ENCODE measurements at regions not wholly inside any gene's neighbourhood (a gene's known extent, or its start where the extent isn't known, plus 50 kb on each side); places are given as distances from the start of the nearest gene placed in this dataset.

- H3K36me3 ChIP-seq (ENCODE audit: control insufficient read depth, insufficient read depth, low read length) = no peaks in the 10 kb centered on the region
- TF ChIP-seq, protein P1, sequence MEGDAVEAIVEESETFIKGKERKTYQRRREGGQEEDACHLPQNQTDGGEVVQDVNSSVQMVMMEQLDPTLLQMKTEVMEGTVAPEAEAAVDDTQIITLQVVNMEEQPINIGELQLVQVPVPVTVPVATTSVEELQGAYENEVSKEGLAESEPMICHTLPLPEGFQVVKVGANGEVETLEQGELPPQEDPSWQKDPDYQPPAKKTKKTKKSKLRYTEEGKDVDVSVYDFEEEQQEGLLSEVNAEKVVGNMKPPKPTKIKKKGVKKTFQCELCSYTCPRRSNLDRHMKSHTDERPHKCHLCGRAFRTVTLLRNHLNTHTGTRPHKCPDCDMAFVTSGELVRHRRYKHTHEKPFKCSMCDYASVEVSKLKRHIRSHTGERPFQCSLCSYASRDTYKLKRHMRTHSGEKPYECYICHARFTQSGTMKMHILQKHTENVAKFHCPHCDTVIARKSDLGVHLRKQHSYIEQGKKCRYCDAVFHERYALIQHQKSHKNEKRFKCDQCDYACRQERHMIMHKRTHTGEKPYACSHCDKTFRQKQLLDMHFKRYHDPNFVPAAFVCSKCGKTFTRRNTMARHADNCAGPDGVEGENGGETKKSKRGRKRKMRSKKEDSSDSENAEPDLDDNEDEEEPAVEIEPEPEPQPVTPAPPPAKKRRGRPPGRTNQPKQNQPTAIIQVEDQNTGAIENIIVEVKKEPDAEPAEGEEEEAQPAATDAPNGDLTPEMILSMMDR (IDR thresholded peaks at IDR 0.05; ENCODE audit: insufficient read depth, low read length, poor library complexity, severe bottlenecking) = no peak
Observed at GRCh38 chr21:27589781-27590180, 622.9 kb upstream of the ADAMTS5 start.

DNA sequence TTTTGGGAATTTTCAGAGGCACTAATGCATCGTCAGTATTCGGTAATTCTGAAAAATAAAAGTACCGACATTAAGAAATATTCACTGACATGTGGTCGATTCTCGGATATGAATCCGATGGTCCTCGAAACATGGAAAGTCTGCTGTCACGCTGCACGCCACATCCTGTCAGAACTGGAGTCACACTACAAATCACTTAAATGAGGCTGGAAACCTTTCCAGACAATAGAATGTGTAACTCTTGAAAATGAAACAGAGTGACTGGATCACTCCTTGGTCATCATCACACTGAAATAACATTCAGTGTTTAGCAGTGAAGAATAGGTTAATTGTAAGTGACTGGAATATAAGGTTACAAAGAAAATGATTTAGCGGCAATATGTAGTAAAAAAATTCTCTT is 620.1 kb upstream of the ADAMTS5 start:
- H3K27me3 ChIP-seq (replicated peaks; ENCODE audit: control insufficient read depth, insufficient read depth, low read length) = no peaks in the 10 kb centered on the region
- no peaks in the 10 kb centered on the region for H3K36me3 ChIP-seq (ENCODE audit: control insufficient read depth, insufficient read depth, low read length)
- DNase-seq (ENCODE audit: extremely low read depth, insufficient read length) = no peak
- no peak overlapping the region for H3K4me3 ChIP-seq (replicated peaks; ENCODE audit: low read depth, low read length)
- TF ChIP-seq, protein P1 (IDR thresholded peaks at IDR 0.05; ENCODE audit: insufficient read depth, low read length, poor library complexity, severe bottlenecking) = no peak

More at GRCh38 chr21:27589781-27590180, 622.9 kb upstream of the ADAMTS5 start:
- H3K27me3 ChIP-seq (replicated peaks; ENCODE audit: control insufficient read depth, insufficient read depth, low read length) = no peaks in the 10 kb centered on the region
- H3K4me3 ChIP-seq (replicated peaks; ENCODE audit: low read depth, low read length) = no peak overlapping the region
- DNase-seq (ENCODE audit: extremely low read depth, insufficient read length) = no peak

- Histone ChIP-seq H3K27me3 (replicated peaks; ENCODE audit: control insufficient read depth, insufficient read depth, low read length) (no peaks in the 10 kb centered on the region), H3K36me3 (ENCODE audit: control insufficient read depth, insufficient read depth, low read length) (no peaks in the 10 kb centered on the region), H3K4me3 (replicated peaks; ENCODE audit: low read depth, low read length) (no peak overlapping the region)
- DNase-seq (ENCODE audit: extremely low read depth, insufficient read length) = no peak
- TF ChIP-seq, protein P1 (IDR thresholded peaks at IDR 0.05; ENCODE audit: insufficient read depth, low read length, poor library complexity, severe bottlenecking) = no peak
Observed at GRCh38 chr21:27586326-27586725, 619.4 kb upstream of the ADAMTS5 start.

DNA sequence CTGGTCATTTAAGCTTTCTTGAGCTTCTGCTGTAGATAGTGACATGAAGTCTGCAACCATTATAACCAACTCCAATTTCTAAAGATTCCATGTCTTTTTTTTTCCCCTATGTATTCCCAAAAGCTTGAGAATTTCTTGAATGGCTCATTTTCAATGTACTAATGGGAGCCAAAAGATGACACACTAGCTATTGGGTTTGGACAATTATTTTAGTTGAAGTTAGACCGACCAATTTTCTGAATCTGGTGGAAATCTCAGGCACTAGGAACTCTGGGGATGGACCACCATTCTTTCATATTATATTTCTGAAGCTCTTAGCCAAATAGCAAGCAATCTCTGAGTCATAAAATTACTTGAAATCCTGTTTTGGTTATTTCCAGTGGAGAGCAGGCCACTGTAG is 617.4 kb upstream of the ADAMTS5 start:
- TF ChIP-seq, protein P1 (IDR thresholded peaks at IDR 0.05; ENCODE audit: insufficient read depth, low read length, poor library complexity, severe bottlenecking) = no peak
- Histone ChIP-seq H3K36me3 (ENCODE audit: control insufficient read depth, insufficient read depth, low read length) (no peaks in the 10 kb centered on the region), H3K27me3 (replicated peaks; ENCODE audit: control insufficient read depth, insufficient read depth, low read length) (no peaks in the 10 kb centered on the region), H3K4me3 (replicated peaks; ENCODE audit: low read depth, low read length) (no peak overlapping the region)
- DNase-seq (ENCODE audit: extremely low read depth, insufficient read length) = no peak

DNA sequence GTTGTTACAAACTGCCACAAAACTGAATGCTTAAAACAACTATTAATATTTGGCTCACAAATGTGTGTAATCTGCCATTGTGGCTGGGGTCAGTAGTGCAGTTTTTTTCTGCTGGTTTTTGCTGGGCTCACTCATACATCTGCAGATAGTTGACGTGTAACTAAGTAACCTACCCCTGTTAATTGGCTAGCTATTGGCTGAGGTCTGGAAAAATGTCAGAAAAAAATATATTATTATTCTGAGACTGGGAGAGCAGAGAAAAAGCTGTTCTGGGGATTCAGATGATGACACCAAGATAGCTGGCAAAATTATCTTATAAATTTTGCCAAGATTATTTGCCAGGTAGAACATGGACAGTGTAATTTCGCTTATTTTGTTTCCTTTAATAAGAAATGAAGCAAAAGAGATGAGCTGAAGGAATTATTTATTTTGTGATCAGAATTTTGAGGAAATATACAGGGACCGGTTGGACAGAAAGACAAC is 616.1 kb upstream of the ADAMTS5 start:
- no peak for DNase-seq (ENCODE audit: extremely low read depth, insufficient read length)
- TF ChIP-seq, protein P1 (IDR thresholded peaks at IDR 0.05; ENCODE audit: insufficient read depth, low read length, poor library complexity, severe bottlenecking) = no peak
- H3K27me3 ChIP-seq (replicated peaks; ENCODE audit: control insufficient read depth, insufficient read depth, low read length) = no peaks in the 10 kb centered on the region
- H3K4me3 ChIP-seq (replicated peaks; ENCODE audit: low read depth, low read length) = no peak overlapping the region
- H3K36me3 ChIP-seq (ENCODE audit: control insufficient read depth, insufficient read depth, low read length) = no peaks in the 10 kb centered on the region
